ENCODE measurements at regions not wholly inside any gene's neighbourhood (a gene's known extent, or its start where the extent isn't known, plus 50 kb on each side); places are given as distances from the start of the nearest gene placed in this dataset.

- no peaks in the 10 kb centered on the region for H3K9me3 ChIP-seq (ENCODE audit: low read length)
- no peaks in the 10 kb centered on the region for H3K79me2 ChIP-seq (replicated peaks; ENCODE audit: insufficient read depth, low read length)
- H4K20me1 ChIP-seq (ENCODE audit: insufficient read depth) = no peaks in the 10 kb centered on the region
- H3K9ac ChIP-seq (ENCODE audit: low read length) = no peak overlapping the region
- H2AFZ ChIP-seq (ENCODE audit: low read depth, low read length) = no peak overlapping the region
- H3K27me3 ChIP-seq (ENCODE audit: insufficient read depth, low read depth, low read length) = no peaks in the 10 kb centered on the region
- no peak for TF ChIP-seq CTCF (IDR thresholded peaks at IDR 0.05; ENCODE audit: poor library complexity, severe bottlenecking)
- TF ChIP-seq SMC3 (conservative IDR thresholded peaks at IDR 0.05; ENCODE audit: poor library complexity) = no peak
- no peak for TF ChIP-seq MXI1 (conservative IDR thresholded peaks at IDR 0.05; ENCODE audit: poor library complexity, severe bottlenecking)
- TF ChIP-seq REST (IDR thresholded peaks at IDR 0.05; ENCODE audit: borderline replicate concordance) = no peak
- TF ChIP-seq EZH2 (IDR thresholded peaks at IDR 0.05; ENCODE audit: borderline replicate concordance, insufficient read depth, low read length, poor library complexity, severe bottlenecking) = no peak
- TF ChIP-seq EP300 (conservative IDR thresholded peaks at IDR 0.05; ENCODE audit: poor library complexity, severe bottlenecking) = no peak
- no peak for TF ChIP-seq POLR2AphosphoS5 (IDR thresholded peaks at IDR 0.05)
- TF ChIP-seq TAF1 (IDR thresholded peaks at IDR 0.05; ENCODE audit: low read depth) = no peak
- no peak for TF ChIP-seq RAD21 (conservative IDR thresholded peaks at IDR 0.05)
- H3K4me3 ChIP-seq (ENCODE audit: low read length) = no peak overlapping the region
- H3F3A ChIP-seq (ENCODE audit: insufficient read depth, low read length, poor library complexity, severe bottlenecking) = no peaks in the 10 kb centered on the region
- no peak overlapping the region for H3K4me2 ChIP-seq (ENCODE audit: low read length)
- no peaks in the 10 kb centered on the region for H3K9me2 ChIP-seq (ENCODE audit: insufficient read depth, low read length)
- H3K27ac ChIP-seq (ENCODE audit: low read length) = no peak overlapping the region
- no peaks in the 10 kb centered on the region for H3K36me3 ChIP-seq (ENCODE audit: insufficient read depth, low read length)
Measured at GRCh38 chr2:157158111-157158510, 99.4 kb upstream of the GALNT5 start.

GRCh38 chr2:157159221-157159934, 98.1 kb upstream of the GALNT5 start:
- Histone ChIP-seq H3K9me2 (ENCODE audit: insufficient read depth, low read length) (no peaks in the 10 kb centered on the region), H3K27me3 (ENCODE audit: insufficient read depth, low read depth, low read length) (no peaks in the 10 kb centered on the region)

More at GRCh38 chr2:157159221-157159934, 98.1 kb upstream of the GALNT5 start:
- H3K4me2 ChIP-seq (ENCODE audit: low read length) = no peak overlapping the region
- H2AFZ ChIP-seq (ENCODE audit: low read depth, low read length) = no peak overlapping the region
- no peak overlapping the region for H3K4me3 ChIP-seq (ENCODE audit: low read length)
- H3K9ac ChIP-seq (ENCODE audit: low read length) = no peak overlapping the region
- no peaks in the 10 kb centered on the region for H3K79me2 ChIP-seq (replicated peaks; ENCODE audit: insufficient read depth, low read length)
- H3K9me3 ChIP-seq (ENCODE audit: low read length) = no peaks in the 10 kb centered on the region
- H3K36me3 ChIP-seq (ENCODE audit: insufficient read depth, low read length) = no peaks in the 10 kb centered on the region
- H3K27ac ChIP-seq (ENCODE audit: low read length) = no peak overlapping the region
- H3F3A ChIP-seq (ENCODE audit: insufficient read depth, low read length, poor library complexity, severe bottlenecking) = no peaks in the 10 kb centered on the region
- no peak for TF ChIP-seq RAD21 (conservative IDR thresholded peaks at IDR 0.05)
- H4K20me1 ChIP-seq (ENCODE audit: insufficient read depth) = no peaks in the 10 kb centered on the region
